ENCODE measurements at regions not wholly inside any gene's neighbourhood (a gene's known extent, or its start where the extent isn't known, plus 50 kb on each side); places are given as distances from the start of the nearest gene placed in this dataset.

DNA sequence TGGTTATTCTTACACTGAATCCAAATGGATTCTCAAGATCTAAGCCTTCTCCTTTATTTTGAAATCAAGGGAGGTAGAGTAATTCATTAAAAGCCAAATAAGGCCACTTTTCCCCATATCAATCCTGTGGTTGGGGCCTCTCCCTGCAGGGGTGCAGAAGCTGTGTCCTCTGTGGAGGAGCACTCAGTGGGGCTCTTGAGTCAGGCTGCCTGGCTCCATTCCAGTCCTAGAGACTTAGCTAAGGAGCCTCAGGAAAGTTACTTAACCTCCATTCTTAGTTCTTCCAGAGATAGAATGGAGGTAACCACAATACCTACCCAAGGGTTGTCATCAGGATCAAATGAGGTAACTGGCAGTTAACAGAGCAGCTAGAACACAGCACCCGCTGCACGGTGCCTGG lies 564.3 kb downstream of the CMPK2 start:
- DNase-seq, result no peak

DNA sequence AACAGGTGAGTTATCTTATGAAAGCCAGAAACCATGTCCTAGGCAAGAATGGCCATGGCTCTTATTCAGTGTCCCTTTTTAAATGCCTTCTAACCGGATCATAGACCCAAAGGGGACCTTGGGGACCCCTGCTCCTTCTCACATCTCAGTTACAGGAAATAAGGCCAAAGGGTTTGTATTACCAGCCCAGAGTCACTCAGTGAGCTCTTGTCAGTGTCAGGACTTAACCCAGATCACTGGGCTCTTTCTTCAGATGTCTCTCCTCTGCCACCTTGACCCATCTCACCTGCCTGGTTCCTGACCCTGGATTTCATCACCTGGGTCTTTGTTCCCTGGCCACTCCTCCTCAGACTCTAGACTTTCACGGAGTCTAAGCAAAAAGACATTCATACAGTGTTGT lies 556.7 kb downstream of the CMPK2 start:
- DNase-seq, result no peak

DNA sequence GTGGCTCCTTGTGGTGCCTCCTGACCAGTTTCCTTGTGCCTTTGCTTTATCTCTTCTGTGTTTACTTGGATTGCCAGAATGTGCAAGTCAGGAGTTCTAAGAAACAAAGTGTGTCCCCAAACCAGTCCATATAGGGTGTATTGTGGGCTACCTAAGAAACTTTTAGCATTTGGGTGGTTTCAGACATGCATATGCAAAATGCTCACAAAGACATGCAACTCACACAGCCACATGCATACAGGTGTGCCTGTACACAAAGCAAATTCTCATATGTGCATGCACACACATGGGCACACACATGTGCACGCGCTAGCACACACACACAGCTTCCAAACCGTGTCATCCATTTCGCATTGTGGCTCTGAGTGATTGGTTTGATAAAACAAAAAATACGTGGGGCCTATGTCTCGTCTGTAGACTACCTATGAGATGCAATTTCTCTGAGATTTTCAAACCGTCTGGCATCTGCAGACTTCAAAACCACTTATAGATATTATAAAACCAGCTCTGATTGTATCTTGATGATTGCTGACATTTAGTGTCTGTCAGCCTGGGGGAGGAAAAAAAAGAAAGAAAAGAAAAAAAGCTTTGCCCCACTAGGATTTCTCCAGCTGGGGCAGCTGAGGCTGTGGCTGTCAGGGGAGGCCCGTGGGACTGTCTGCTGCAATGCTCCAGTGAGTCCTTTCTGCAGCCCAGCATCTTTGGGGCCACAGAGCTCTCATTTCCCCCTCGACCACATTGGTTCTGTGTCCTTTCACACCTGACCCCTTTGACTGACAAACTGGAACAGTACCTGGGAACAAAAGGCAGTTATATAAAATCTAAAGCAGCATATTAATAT lies 556.1 kb downstream of the CMPK2 start:
- DNase-seq, result no peak

DNA sequence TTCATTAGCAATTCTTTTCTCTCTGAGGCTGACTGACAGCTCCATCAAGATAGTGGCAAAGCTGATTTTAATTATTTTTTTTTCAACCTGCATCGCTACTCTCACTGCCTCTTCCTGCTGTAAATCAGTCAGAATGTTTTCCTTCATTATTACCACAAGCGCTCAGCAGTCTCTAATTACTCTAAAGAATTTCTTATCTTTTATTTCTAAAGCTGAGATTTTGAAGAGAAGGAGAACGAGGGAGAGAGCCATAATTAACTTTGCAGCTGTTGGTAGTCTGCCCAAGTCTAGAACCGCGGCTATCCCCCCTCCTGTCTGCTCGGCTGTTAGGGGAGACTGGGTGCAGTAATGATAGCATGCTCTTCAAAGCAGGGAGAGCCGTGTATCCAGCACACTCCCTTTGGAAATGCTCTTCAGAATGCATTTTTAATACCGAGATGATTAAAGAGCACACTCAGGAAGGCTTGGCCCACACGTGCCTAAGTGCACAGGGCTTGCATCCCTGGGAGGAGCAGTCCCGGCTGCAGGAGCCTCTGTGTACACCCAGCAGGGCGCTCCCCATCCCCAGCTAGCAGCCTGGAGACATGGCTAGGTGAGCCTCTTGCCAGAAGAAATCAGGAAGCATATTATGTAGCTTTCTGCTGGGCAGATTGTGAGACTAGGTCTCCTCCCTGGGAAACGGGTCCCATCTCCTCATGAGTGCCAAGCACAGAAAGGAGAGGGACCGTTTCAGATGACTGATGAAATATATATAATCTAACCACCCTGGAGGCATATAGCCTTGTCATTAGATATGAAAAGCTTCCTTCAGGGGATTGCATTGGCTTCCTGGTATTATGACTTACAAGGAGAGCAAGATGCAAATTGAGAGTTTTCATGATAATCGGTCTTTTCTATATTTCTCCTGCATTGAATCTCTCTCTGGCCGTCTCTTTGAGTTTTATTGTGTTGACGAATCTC lies 555.2 kb downstream of the CMPK2 start:
- DNase-seq, result peak; percentile 29 to 64

DNA sequence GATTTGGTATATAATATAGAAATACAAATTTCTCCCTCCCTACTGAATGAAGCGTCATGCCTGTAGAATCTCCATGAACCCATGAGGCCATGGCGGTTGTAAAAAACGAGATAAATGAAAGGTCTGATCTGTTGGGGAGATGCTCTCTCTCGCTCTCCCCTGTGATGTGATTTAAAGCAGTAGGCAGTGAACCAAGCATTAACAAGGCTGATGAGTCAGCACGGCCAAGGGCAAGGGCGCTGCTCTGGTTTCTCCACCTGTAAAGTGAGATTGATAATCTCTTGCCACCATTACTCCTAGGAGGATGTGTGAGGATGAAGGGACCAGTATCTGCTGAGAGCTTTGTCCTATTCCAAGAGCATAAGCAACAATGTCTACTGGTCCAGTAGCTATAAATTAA lies 553.3 kb downstream of the CMPK2 start:
- DNase-seq, result no peak

DNA sequence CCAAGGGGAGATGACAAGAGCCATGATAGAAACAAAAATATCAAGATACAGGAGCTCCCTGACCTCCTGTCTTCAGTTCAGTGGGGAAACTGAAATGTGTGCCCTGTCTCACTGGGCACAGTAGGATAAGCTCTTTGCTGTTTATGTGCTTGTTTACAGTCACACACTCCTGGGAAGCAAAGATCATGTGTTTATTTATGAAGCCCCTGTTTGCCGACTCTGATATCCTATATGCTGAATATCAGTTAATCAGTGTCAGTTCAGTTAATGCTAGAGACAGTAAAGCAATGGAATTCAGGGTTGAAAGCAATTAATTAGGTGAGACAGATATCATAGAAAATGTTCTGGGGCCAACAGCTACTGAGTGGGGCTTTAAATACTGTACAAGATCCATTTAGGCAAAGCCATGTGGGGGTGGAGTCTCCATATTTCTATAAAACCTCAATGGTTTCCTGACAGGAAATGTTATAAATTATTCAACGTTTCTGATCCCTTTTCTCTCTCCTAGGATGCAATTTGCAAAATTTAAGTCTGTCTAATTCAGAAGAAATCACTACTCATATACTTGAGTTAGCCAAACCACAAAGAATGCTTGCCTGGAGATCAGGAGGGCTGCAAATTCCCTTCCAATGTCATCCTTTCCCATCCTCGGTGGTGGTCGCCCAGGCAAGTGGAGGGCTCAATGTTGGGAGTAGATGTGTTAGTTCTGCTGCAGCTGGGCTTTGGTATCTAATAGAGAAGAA lies 551.3 kb downstream of the CMPK2 start:
- DNase-seq, result no peak

DNA sequence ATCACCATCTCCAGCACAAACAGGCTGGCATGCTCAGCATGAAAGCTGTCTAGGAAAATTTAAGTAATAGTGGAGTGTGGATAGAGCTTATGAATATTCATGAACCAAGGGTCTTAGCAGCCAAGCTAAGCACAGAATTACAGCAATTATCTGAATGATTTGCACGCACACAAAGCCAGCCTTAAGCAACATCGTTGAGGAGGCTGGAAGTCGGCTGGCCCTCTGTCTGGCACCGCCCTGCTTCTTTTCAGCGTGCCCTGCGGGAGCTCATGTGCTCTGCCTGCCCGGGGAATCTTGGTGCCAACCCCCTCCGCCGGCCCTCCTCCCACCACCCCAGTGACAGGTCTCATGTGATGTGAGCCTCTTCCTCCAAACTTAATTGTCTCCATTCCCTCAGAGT lies 540.1 kb downstream of the CMPK2 start:
- DNase-seq, result no peak

DNA sequence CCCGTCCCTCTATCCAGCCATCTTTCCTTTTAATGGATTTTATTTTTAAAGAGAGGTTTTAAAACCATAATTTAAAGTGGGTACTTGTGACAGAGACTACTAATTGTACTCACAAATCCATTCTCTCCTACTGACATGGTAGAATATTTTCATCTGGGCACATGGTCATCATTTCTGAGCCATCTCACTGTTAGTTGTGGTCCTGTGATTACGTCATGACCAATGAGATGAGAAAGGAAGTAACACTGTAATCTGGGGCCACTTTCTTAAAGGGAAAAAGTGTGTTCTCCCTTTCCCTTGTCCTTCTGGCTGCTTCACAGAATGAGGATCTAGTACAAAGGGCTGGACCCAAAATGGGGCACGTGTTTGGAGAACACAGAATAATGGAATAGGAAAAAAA lies 538.7 kb downstream of the CMPK2 start:
- DNase-seq, result no peak

DNA sequence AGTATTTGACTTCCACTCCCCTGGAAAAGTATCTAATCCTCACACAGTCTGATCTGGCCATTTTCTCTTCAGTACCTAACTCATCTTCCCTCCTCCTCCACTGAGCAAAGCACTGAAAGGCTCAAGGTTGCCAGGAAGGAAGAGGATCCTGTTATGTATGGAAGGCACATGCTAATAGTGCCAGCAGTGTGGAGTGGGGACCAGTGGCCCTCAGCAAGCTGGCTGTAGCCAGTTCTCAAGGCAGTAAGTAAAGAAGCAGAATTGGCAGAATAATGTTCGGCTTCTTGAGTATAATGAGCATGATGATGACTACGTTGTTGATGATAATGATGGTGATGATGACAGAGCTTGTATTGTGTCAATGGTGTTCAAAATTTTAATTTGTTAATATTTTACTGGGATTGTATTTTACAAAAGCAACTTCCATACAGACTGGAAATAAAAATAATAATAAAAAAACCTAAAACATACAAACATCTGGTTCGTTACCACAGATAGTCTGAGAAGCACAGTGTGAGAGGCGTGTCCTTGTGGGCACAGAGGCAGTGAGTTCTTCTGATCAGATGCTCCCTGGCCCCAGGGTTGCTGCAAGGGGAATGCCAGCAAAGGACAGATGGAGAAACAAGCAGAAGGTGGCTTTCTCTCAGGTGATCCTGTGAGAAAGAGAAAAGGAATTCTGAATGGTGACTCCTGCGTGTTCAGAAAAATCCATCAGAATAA lies 528.8 kb downstream of the CMPK2 start:
- no peak for DNase-seq

DNA sequence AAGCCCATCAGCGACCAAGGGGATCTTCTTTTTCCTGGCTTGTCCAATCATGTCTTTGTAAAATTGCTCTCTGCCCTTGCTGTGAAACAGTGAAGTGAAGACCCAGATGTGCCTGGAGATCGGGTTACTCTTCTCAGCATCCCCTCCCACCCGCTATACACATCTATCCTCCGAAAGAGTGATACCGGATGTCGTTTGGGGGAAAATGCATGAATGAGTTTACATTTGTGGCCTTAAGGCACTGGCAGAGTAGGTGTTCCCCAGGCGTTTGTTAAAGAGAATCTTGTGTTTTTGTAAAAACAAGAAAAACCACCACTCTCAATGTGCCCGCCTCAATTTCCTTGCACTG lies 528.3 kb downstream of the CMPK2 start:
- no peak for DNase-seq

DNA sequence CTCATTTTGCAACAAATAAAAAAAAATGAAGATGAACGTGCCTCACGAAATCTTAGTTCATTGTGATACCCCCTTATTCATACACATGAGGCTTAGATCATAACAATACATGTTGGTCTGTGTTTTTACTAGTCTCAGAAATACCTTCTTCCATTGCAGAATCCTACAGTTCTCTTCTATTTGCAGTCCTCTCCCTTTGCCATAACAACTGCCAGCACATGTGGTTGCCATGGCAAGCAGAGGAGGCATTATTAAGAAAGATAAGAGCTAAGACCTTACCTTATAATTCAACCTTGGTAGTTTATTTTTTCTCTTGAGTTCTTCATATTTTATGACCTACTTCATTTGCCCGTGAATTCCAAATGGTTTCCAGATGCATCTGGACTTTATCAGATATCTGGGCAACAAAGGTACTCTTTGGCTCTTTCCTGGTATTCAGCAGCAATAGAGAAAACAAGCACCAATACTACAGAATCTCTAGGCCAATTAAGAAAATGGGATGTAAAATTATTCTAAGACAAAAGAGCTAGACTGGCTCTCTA lies 524.0 kb downstream of the CMPK2 start:
- no peak for DNase-seq

DNA sequence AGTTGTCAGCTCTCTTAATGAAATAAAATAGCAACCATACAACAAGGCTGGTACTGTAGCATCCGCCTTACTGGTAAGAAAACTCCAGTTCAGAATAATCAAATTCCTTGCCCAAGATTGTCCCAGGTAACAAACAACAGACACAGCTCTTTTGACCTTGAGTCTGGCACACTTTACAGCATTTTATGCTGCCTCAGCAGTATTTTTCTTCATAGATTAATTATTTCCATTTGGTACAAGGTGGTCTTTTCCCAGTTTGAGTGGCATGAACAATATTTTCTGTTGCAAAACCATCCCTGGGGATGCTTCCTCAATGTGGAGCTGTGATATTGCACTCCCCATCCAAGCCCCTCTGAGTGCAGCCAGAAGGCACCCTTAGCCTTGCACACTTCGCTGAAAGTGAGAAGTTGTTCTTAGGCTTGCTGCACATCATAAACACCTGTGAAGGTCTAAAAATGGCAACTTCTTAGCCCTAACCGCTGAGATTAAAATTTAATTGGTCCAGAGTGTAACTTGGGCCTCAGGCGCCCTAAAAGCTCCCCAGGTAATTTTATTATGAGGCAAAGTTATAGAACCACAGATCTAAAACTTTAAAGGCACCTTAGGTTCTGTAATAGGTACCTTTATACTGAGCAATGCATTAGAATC lies 523.3 kb downstream of the CMPK2 start:
- DNase-seq, result no peak

DNA sequence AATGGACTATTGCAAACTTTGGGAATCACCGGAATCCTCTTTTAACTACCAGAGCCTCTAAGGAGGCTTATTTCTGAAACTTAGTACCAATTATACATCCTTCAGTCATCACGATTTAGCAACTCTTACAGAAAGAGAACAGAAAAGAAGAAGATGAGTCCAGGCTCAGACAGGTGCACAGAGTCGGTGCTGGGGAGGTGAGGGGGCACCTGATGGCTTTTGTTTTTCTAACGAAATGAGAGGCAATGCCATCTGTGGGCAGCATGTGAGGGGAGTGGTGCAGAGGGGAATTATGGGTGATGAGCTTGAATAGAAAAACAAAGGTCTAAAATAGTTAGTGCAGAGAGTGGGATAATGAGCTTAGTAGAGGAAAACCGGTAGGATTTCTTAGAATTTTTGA lies 522.6 kb downstream of the CMPK2 start:
- no peak for DNase-seq

DNA sequence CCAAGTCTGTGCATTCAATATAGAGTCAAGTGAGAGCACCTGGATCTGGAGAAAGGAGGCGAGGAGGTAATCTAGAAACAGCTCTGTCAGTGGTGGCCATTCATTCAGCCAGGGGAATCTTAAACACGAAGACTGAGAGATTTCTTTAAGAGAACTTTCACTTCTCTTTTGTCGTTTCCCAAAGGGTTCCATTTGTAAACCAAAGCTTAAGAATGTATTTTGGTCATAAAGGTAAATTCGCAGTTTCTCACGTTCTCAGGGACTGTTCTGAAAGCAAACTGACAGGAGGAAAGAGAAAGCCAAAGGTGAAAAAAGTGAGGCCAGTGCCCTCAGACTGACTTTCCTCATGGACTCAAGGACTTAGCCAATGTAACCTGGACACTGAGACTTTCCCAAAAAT lies 513.5 kb downstream of the CMPK2 start:
- no peak for DNase-seq

DNA sequence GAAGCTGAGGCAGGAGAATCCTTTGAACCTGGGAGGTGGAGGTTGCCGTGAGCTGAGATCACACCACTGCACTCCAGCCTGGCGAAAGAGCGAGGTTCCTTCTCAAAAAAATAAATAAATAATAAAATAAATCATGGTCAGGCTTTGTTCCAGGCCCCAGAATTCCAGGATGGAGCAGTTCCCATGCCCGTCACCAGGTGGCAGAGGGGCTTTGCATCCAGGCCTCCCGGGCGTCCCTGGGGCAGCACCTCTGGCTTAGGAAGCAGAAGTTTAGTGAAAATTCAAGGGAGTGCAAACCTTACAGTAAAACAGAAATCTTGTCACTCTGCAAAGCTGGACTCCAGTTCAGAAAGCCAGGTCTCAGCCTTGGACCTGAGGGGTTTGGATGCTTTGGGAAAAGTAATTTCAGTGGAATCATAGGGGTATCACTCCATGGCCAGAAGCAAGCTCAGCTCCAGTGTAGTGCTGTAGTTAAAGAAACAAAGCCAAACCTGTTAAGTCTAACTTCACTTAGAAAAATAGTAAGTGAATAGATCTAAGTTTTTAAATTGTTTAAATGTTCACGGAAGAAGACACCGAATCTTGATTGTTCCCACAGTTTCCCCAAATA lies 512.7 kb downstream of the CMPK2 start:
- DNase-seq, result peak; percentile 30 to 37

DNA sequence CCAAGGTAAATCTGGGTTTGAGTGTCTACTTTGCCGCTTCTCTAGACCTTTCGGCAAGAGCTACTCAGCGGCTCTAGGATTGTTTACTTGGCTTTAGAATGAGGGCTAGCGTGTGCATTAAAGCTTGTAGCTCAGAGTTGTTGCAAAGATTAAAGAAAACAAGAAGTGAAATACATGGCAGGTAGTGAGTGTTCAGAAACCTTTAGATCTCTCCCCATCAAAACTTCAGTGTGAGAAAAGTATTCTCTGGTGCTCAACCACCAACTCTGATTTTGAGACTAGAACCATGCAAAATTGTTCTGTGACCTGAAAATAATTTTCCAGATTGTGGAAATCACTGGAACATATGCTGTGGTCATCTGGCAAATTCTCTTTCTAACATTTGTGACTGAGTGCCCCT lies 512.0 kb downstream of the CMPK2 start:
- DNase-seq, result no peak

DNA sequence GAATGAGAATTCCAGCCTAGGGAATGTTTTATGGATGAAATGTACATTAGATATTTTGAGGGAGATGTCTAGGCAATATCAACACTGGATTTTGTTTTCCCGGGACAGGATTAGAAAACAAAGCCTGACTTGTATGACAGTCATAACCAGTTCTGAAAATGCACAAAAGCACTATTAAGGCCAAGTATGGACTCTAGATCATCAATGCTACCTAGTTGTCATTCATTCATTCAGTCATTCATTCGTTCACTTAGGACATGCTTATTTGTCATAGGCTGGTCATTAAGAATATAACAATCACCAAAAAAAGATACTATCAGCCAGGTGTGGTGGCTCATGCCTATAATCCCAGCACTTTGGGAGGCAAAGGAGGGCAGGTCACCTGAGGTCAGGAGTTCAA lies 511.2 kb downstream of the CMPK2 start:
- DNase-seq, result no peak

DNA sequence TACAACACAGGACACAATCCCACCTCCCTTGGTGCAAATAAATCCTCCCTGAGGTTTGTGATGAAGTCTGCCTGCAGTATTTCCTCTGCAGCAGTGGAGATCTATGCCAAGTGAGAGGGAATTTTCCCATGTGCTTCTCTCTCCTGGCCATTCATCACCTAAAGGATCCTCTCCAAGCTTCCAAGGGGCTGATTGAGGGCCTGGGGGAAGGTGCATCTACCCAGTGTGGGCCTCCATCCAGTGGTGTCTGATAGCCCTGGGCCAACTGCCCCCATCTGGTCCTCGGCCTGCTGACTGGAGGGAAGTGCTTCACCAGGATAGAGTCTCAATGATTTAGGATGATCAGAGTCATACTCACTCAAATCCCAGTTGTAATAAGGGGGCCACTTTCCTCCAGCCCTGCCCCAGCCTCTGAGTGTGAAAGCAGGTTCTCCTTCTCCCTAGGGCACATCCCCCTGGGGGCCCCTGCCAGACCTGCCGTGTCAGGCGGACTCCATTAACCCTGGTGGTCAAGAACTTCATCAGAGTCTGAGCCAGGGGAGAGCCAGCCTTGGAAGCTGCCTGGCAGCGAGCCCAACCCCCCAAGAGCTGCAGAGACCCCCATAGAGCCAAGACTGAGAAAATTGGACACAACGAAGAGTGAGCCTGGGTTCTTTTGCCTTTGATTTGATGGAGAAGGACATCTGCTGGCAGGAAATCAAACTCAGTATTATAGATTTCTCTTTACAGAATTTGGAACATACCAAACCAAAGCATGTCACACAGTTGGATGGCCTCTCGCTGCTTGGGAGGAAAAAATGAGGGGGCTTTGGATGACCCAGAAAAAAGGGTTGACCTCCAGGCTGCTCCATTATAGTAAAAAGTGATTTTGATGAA lies 509.6 kb downstream of the CMPK2 start:
- no peak for DNase-seq

DNA sequence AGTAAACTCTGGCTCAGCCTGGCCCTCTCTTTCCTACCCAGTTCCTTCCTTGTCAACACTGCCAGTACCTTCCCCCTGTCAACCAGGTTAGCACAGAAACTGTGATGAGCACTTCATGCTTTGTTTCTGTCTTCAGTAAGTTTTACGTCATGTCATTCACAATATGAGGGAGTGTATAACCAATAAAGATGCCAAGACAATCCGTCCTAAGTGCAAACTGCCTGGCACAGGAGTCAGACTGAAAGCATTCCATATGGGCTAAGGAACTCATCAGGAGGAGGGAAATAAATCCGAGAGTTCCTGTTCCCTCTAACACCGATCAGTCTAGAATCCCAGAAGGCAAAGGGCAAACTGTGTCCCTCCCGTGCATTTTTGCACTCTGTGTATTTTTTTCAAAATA lies 507.2 kb downstream of the CMPK2 start:
- DNase-seq, result no peak

DNA sequence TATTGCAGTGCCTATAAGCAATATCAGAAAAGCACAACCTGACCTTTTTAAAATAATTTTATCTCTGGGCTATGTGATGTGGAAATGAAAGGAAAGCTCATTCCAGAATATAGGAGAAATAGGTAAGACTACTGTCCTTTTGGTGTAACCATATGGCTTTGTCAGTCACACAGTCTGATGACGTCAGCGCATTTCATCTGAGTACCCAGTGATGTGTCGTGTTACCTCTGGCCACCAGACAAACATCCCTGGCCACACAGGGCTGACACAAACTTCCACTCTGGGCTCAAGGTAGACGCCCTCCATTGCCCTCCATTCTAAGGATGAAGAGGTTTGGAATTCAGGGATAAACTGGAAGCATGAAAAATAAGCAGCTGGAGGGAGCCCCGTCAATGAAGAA lies 506.7 kb downstream of the CMPK2 start:
- DNase-seq, result no peak

All from NCI-H2081 (cell line).